Dermis blood vessel endothelial cell (primary cell): ENCODE measurements at regions not wholly inside any gene's neighbourhood (a gene's known extent, or its start where the extent isn't known, plus 50 kb on each side); places are given as distances from the start of the nearest gene placed in this dataset.

ENCODE experiments used
- DNase-seq: peaks from one replicate; pipeline ENCODE4 v3.0.0; 2010

DNA sequence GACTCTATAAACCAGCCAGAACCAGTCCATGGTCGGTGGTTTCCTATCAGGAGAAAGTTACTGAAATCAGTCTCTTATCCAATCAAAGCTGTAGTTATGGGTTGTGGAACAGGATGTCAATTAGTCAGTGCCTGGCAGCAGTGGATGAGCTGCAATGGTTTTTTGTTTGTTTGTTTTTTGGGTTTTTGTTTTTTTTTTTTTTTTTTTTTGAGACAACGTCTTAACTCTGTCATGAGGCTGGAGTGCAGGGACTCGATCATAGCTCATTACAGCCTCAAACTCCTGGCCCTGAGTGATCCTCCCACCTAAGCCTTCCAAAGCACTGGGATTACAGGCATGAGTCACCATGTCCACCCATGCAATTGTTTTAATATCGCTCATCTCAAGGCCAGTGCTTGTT is 113.3 kb upstream of the CAND1 start:
- DNase-seq: no peak

DNA sequence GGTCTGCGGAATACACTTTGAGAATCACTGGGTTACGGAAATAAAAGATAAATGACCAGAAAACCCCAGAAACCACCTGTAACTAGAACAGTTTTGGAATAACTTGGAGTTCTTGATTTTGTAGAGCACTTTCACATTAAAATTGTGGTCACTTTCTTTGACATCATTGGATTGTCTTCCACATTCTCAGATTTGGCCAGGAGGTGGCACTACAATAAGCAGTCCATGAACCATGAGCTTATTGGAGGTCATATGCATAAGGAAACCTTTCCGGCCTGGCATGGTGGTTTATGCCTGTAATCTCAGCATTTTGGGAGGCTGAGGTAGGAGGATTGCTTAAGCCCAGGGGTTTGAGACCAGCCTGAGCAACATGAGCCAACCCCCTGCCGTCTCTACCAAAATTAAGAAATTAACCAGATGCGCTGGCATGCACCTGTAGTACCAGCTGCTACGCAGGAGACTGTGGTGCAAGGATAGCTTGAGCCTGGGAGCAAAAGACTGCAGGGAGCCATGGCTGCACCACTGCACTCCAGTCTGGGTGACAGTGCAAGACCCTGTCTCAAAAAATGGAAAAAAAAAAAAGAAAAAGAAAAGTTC is 107.7 kb upstream of the CAND1 start:
- DNase-seq: peak; percentile 51

DNA sequence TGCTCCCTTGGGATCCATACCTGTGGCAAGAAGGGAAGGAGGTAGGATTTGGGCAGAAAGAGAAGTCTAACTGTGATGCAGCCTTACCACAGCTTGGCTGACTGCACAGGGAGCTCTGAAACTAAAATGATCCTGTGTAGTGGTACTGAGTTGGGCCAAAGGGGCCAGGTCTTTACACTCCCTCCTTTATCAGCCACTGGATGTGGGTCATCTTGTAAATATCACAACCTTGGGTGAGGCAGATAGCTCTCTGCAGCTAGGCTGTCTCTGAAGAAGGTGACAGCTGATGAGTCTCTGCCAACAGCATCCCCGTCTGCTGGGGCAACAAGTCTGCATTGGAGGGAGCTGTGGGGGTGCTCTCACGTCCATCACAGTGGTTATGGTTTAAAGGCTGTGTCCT is 95.9 kb upstream of the CAND1 start:
- no peak for DNase-seq

DNA sequence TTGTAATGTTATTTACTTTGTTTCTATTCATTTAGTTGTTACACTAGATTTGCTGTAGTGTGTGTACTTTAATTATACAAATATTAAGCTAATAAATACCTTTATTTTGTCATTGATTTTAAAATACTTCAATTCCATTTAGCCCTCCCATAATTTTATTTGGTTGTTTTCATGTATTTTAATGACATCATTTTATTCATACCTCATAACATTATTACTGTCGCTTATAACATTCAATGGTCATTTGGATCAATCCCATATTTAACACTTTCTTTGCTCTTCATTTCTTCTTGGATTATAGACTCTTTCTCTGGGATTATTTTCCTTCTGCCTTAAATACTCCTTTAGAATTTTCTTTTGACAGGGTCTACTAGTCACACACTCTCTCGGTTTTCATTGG is 86.6 kb upstream of the CAND1 start:
- no peak for DNase-seq

DNA sequence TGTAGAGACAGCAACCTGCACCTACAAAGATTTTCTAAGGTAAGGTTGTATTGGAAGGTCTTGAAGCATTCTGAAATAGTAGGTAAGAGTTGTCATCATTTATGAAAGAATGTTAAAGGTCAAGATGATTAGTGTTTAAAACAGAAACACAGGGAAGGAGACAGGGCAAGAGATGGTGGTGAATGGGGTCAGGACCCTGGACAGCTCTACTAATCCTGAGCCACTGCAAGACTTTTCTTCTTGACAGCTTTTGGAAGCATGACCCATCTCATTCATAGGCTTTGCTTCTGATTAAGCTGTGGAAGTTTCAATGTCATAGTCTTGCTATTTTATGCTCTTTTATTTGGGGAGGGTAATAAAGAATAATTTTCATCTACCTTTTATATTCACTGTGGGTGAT is 75.5 kb upstream of the CAND1 start:
- DNase-seq: peak; percentile 41

DNA sequence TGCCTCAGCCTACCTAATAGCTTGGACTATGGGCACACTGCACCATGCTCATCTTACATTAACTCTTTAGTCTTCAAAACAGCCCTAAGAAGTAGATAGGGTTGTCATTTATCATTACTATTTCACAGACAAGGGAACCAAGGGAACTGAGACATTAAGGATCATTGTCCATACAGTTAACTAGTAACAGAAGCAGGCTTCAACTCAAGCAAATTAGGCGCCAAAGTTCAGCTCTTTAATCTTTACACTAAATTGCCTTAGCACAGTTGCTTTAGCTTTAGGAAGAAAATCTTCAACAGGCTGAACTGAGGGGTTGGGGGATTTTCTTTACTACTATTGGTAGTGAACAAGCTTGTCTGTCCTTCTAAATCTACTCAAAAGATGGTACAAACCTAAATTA is 68.8 kb upstream of the CAND1 start:
- DNase-seq: no peak

DNA sequence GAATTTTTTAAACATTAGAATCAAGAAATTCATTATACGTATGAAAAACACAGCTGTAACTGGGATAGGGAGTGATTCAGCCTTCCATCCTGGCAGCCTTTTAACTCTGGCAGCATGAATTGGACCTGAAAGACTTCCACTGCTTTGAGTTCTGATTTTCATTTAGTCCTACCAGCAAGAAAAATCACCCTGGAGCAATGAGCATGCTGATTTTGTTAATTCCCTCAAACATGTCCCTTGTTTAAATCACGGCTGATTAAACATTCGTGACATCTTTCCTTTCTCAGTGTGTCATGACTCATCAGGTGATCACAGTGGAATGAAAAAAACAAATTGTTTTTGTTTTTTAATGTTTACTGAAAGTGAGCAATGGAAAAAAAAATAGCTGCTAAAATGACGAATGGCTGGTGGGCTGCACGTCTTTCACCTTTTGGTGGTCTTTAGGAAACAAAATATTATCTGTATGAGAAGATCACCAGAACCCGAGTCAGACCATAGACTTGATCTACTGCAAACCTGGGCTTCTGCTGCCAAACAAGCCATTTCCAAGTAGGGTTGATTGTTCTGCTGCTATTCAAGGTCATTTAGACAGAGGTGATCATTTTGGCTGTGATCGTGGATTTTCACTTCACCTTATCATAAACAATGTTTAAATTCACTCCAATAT is 67.0 kb upstream of the CAND1 start:
- DNase-seq: no peak

DNA sequence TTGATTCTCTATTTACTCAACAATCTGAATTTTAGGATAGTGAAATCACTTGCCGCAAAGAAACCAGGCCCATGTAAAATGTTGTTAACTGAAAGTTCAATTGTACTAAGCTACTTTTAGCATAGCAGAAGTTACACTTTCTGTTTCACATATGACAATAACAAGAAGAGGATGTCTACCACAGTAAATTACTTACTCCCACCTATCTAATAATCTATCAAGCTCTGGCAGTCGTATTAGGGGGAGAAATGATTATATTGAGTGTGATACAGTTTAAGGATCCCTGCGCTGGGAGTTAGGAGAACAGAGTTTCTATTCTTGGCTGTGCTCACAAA is 66.5 kb upstream of the CAND1 start:
- no peak for DNase-seq

DNA sequence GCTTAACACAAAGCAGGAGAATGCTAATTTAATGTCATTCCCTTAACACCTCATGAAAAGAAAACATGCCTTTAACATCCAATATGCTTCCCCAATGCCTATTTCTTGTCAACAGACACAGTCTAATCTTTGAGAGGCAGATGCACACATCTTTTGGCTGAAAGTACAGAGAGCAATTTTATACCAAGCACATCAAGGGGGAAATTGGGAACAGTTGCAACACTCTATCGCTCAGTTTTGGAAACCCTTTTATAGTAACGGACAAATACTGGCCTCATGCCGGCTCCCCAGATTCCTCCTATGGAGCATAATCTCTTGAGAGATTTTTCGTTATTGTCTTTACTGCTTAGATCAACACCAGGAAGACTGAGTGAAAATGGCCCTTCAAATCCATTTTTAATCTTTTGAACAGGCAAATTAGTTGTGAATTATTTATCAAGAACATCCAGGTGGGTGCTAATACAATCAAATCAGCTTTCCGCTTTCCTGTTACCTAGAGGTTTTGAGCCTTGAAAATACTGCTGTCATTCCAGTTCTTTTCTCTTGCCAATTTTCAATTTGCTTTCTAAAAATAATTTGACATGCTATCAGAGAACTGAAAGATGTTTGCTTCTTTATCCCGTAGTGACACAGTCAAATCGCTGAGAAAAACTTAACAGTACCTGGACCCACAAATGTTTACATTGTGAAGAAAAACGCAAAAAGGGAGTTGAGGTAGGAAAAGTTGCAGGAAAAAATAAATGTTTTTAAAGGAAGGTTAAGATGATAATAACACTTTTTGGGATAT is 60.7 kb upstream of the CAND1 start:
- no peak for DNase-seq

DNA sequence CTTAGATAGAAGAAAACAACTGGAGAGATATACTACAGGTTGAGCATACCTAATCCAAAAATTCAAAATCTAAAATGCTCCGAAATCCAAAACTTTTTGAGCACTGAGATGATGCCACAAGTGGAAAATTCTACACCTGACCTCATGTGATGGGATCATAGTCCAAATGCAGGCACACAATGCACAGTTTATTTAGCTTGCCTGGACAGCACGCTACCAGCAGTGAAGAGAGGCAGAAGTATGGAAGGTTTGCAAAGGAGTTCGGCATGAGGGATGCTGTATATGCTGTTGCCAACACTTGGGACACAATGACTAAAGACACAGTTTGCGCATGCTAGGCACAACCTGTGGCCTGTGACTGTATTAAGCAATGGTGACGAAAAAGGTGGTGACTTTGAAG is 58.1 kb upstream of the CAND1 start:
- DNase-seq: no peak

DNA sequence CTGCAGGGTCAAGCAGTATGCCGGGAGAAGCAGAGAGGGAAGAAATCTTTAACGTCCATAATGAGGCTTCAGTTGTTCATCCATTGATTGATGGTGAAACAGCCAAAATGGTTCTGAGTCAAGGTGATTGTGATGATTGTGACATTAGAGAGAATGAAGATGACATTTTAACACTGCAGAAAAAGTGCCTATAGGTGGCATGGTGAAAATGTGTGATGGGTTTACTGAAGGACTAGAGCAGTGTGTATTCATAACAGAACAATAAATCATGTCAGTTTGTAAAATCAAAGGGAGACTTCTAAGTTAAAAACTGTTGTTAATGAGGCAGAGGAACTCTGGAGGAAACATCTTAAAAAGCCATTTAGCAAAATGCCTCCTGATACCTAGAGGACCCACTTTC is 57.7 kb upstream of the CAND1 start:
- no peak for DNase-seq

DNA sequence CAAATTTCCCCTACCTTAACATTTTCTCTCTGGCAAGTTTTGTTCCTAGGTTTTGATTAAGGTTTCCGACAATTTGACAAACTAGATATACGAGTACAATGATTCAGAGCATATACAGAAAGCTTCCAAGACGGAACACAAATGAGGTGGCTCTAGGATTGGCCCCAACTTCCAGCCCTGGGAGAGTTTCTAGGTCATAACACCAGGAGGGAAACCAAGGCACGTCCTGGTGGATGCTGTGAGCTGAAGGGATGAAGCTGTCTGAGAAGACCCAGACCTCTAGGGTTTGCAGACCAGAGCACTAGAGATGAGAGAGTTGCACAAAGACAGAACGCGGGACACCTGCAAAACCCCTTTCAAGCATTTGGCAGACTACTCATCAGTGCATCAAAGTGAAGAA is 51.5 kb upstream of the CAND1 start:
- DNase-seq: no peak
